ENCODE measurements at regions not wholly inside any gene's neighbourhood (a gene's known extent, or its start where the extent isn't known, plus 50 kb on each side); places are given as distances from the start of the nearest gene placed in this dataset.

- TF ChIP-seq POLR2AphosphoS5 (IDR thresholded peaks at IDR 0.05), result no peak
- TF ChIP-seq, protein P1, sequence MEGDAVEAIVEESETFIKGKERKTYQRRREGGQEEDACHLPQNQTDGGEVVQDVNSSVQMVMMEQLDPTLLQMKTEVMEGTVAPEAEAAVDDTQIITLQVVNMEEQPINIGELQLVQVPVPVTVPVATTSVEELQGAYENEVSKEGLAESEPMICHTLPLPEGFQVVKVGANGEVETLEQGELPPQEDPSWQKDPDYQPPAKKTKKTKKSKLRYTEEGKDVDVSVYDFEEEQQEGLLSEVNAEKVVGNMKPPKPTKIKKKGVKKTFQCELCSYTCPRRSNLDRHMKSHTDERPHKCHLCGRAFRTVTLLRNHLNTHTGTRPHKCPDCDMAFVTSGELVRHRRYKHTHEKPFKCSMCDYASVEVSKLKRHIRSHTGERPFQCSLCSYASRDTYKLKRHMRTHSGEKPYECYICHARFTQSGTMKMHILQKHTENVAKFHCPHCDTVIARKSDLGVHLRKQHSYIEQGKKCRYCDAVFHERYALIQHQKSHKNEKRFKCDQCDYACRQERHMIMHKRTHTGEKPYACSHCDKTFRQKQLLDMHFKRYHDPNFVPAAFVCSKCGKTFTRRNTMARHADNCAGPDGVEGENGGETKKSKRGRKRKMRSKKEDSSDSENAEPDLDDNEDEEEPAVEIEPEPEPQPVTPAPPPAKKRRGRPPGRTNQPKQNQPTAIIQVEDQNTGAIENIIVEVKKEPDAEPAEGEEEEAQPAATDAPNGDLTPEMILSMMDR (IDR thresholded peaks at IDR 0.05 in 8 of 11, conservative IDR thresholded peaks at IDR 0.05 in 3 of 11), result no peak
- no peak for TF ChIP-seq POLR2A (IDR thresholded peaks at IDR 0.05)
Measured at GRCh38 chr18:40558706-40559392, 1396.2 kb upstream of the PIK3C3 start.
